ENCODE measurements at regions not wholly inside any gene's neighbourhood (a gene's known extent, or its start where the extent isn't known, plus 50 kb on each side); places are given as distances from the start of the nearest gene placed in this dataset.
A peak's percentile ranks its signal among the peaks of the same experiment; 100 is the strongest.

DNA sequence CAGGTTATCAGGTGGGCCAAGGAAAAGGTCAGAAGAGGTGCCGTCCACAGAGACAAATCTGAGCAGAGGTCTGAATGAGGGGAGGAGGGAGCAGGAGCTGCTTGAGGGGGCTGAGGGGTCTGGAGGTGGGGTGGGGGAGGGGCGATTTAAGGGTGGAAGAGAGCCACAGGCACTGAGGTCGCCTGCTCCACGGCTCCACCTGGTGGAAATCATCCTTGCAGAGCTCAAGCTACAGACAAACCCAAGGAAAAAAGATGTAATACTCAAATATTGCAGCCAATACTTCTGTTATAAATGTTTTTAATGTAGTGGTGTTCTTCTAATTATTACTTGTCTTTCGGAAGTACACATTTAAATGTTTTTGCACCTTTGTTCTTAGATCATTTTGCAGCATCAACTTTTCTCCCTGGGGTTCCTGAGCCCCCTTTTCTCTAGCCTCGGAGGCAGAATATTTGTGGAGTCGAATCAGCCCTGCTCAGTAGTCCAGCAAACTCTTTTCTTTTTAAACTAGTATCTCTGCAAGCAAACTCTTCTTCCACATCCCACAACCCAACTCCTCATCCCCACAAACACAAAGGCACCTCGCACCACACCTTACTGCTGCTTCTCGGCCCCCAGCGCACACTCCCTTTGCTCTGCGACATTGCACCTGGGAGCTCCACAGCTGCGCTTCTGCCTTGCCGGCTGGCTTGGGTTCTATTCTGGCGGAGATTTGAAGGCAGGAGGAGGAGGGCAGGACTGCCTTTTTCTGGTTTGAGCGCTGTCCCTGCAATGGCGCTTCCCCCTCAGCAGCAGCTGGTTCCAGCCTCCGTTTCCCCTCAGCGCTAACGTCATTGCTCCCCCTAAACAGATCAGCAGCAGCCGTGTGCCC, 51.0 kb upstream of the TFAP2A start:
- Histone ChIP-seq H3K9me3 (ENCODE audit: insufficient read depth, low read length) (no peaks in the 10 kb centered on the region), H3K4me2 (ENCODE audit: low read depth, low read length, poor library complexity, severe bottlenecking) (no peak overlapping the region), H2AFZ (ENCODE audit: low read depth, low read length, severe bottlenecking) (no peak overlapping the region), H3K9ac (ENCODE audit: low read length) (no peak overlapping the region), H3K9me2 (replicated peaks; ENCODE audit: insufficient read depth, low read length) (no peaks in the 10 kb centered on the region), H3K4me3 (ENCODE audit: insufficient read depth, low read length, poor library complexity, severe bottlenecking) (no peak overlapping the region), H3K27me3 (ENCODE audit: low read length) (no peaks in the 10 kb centered on the region), H3K27ac (ENCODE audit: low read depth, low read length) (no peak overlapping the region), H4K20me1 (ENCODE audit: low read depth, low read length) (no peaks in the 10 kb centered on the region), H3K36me3 (ENCODE audit: low read length) (no peaks in the 10 kb centered on the region), H3F3A (ENCODE audit: insufficient read depth) (no peaks in the 10 kb centered on the region), H3K79me2 (ENCODE audit: insufficient read depth, low read length) (no peaks in the 10 kb centered on the region)
- TF ChIP-seq EZH2phosphoT487 (conservative IDR thresholded peaks at IDR 0.05; ENCODE audit: low read length) (no peak), CTCF (IDR thresholded peaks at IDR 0.05; ENCODE audit: insufficient read depth, low read length, poor library complexity, severe bottlenecking) (peak; percentile 60)
